ENCODE measurements at regions not wholly inside any gene's neighbourhood (a gene's known extent, or its start where the extent isn't known, plus 50 kb on each side); places are given as distances from the start of the nearest gene placed in this dataset.

- TF ChIP-seq CTCF (conservative IDR thresholded peaks at IDR 0.05) (no peak), EZH2 (IDR thresholded peaks at IDR 0.05; ENCODE audit: low read depth) (no peak)
These were observed 574.5 kb downstream of the PRELID2 start for GRCh38 chr5:145260670-145261069.
